GM12878 (cell line): ENCODE measurements at regions not wholly inside any gene's neighbourhood (a gene's known extent, or its start where the extent isn't known, plus 50 kb on each side); places are given as distances from the start of the nearest gene placed in this dataset.

Source experiments
- ATAC-seq: fragments of 200-7000 bp; cut with Tn5 transposase; 3 replicates; pipeline ENCODE4 v1.9.1; 2020; ENCODE audit warnings: mild to moderate bottlenecking, moderate library complexity
- BruUV-seq: library from RNA; stranded (reverse); fragments of 400-500 nt; replicated peaks from 2 replicates; lab custom pipeline; 2021; lab: Mats Ljungman, UMichigan
- CTCF ChIA-PET: fragments of 300-600 bp; sonication (Branson Sonifier 250); formaldehyde crosslinking; extraction: SDS; loops from one replicate; lab custom pipeline; 2021; ENCODE audit warnings: inconsistent platforms; lab: Yijun Ruan, JAX
- POLR2A ChIA-PET: fragments of 350-600 bp; formaldehyde crosslinking; extraction: SDS; loops from one replicate; lab custom pipeline; 2021; ENCODE audit warnings: inconsistent platforms; lab: Charles Lee
- RAD21 ChIA-PET: fragments of 300-600 bp; sonication (Branson Sonifier 250); formaldehyde crosslinking; loops from one replicate; lab custom pipeline; 2023; ENCODE audit warnings: antibody characterized with exemption; ENCODE audit not compliant: unreplicated experiment; lab: Charles Lee
- SMC1A ChIA-PET: fragments of 300-600 bp; sonication (Branson Sonifier 250); formaldehyde crosslinking; loops from one replicate; lab custom pipeline; 2023; ENCODE audit not compliant: unreplicated experiment, uncharacterized antibody; lab: Charles Lee
- DNase-seq: peaks from one replicate; pipeline ENCODE4 v3.0.0-alpha.2; 2011; ENCODE audit warnings: low read depth, low spot score
- FAIRE-seq: peaks from 3 replicates; lab custom pipeline; 2011; peaks lifted over from hg19 to GRCh38; lab: Jason Lieb, UNC
- H2AFZ ChIP-seq: 2 replicates; pipeline ENCODE4 v1.6.0; 2011; ENCODE audit warnings: low read depth, low read length, control low read depth; ENCODE audit not compliant: control insufficient read depth
- H3K27ac ChIP-seq: 2 replicates; pipeline ENCODE4 v1.5.1; 2011; ENCODE audit warnings: control low read depth; ENCODE audit not compliant: control insufficient read depth, insufficient read depth
- H3K27me3 ChIP-seq, 2 experiments: replicated peaks in 1 of 2; 2 replicates each; pipeline versions ENCODE4 v1.6.0 to v1.6.1; 2011; ENCODE audit warnings: low read length in 1 of 2; ENCODE audit not compliant: control insufficient read depth in 2 of 2, insufficient read depth in 2 of 2
- H3K36me3 ChIP-seq, 2 experiments: 2 replicates each; pipeline ENCODE4 v1.5.1; 2011; ENCODE audit warnings: low read length in 1 of 2; ENCODE audit not compliant: control insufficient read depth in 2 of 2, insufficient read depth in 2 of 2
- H3K4me1 ChIP-seq: 2 replicates; pipeline ENCODE4 v1.6.1; 2011; ENCODE audit warnings: mild to moderate bottlenecking, low read length, moderate library complexity, mixed read lengths; ENCODE audit not compliant: control insufficient read depth, insufficient read depth
- H3K4me2 ChIP-seq: 2 replicates; pipeline ENCODE4 v1.6.0; 2011; ENCODE audit warnings: control low read depth; ENCODE audit not compliant: control insufficient read depth, insufficient read depth
- H3K4me3 ChIP-seq: fragments of 200-600 bp; sonication (generic); 2 replicates; pipeline ENCODE4 v1.5.1; 2016
- H3K79me2 ChIP-seq: 2 replicates; pipeline ENCODE4 v1.6.0; 2011; ENCODE audit warnings: low read length; ENCODE audit not compliant: control insufficient read depth, insufficient read depth
- H3K9ac ChIP-seq: 2 replicates; pipeline ENCODE4 v1.8.0; 2011; ENCODE audit warnings: low read length, control low read depth, mixed read lengths; ENCODE audit not compliant: control insufficient read depth, insufficient read depth
- H3K9me3 ChIP-seq: replicated peaks from 3 replicates; pipeline ENCODE4 v1.5.1; 2011; ENCODE audit warnings: mild to moderate bottlenecking, low read length; ENCODE audit not compliant: control insufficient read depth, insufficient read depth
- H4K20me1 ChIP-seq: 2 replicates; pipeline ENCODE4 v1.6.0; 2011; ENCODE audit not compliant: control insufficient read depth, insufficient read depth
- CEBPB ChIP-seq, 2 experiments: fragments of 150-350 bp in 1 of 2; IDR thresholded peaks; 2 replicates each; pipeline ENCODE4 v1.6.1; 2012 to 2014; ENCODE audit warnings: low read depth in 2 of 2, low read length in 2 of 2, borderline replicate concordance in 1 of 2, inconsistent platforms in 1 of 2
- KAT2A ChIP-seq: conservative IDR thresholded peaks from 2 replicates; pipeline ENCODE4 v1.6.1; 2011; ENCODE audit warnings: low read depth, low read length; ENCODE audit not compliant: control insufficient read depth
- MTA3 ChIP-seq: IDR thresholded peaks from 2 replicates; pipeline ENCODE4 v1.6.1; 2012; ENCODE audit warnings: low read length, inconsistent platforms, borderline replicate concordance
- NR2C2 ChIP-seq: IDR thresholded peaks from 2 replicates; pipeline ENCODE4 v1.6.1; 2011; ENCODE audit warnings: borderline replicate concordance, low read depth; ENCODE audit not compliant: control insufficient read depth, insufficient read length
- RELB ChIP-seq: fragments of 450-650 bp; IDR thresholded peaks from 2 replicates; pipeline ENCODE4 v1.6.1; 2017; ENCODE audit warnings: low read depth, mild to moderate bottlenecking, moderate library complexity
- SREBF1 ChIP-seq: IDR thresholded peaks from 2 replicates; pipeline ENCODE4 v1.6.1; 2012; ENCODE audit warnings: mild to moderate bottlenecking, low read length
- SREBF2 ChIP-seq: IDR thresholded peaks from 2 replicates; pipeline ENCODE4 v1.6.1; 2012; ENCODE audit warnings: mild to moderate bottlenecking, low read length
- SRF ChIP-seq, 2 experiments: IDR thresholded peaks; 2 replicates each; pipeline ENCODE4 v1.6.1; 2011; ENCODE audit warnings: low read depth in 2 of 2, low read length in 2 of 2, mild to moderate bottlenecking in 1 of 2, moderate library complexity in 1 of 2
- YBX1 ChIP-seq: fragments of 450-650 bp; IDR thresholded peaks from 2 replicates; pipeline ENCODE4 v1.6.1; 2016; ENCODE audit warnings: antibody characterized with exemption
- ZBTB11 ChIP-seq: fragments of 450-650 bp; formaldehyde crosslinking; IDR thresholded peaks from 2 replicates; pipeline ENCODE4 v1.5.0; 2022; ENCODE audit warnings: mild to moderate bottlenecking, missing genetic modification characterization
- ZBTB33 ChIP-seq: fragments of 450-650 bp; IDR thresholded peaks from 2 replicates; pipeline ENCODE4 v1.6.1; 2017; ENCODE audit warnings: mild to moderate bottlenecking
- ZNF274 ChIP-seq: IDR thresholded peaks from one replicate; pipeline ENCODE4 v1.8.0; 2011; ENCODE audit not compliant: insufficient read length, insufficient read depth
- ZNF622 ChIP-seq: fragments of 450-650 bp; IDR thresholded peaks from 2 replicates; pipeline ENCODE4 v1.6.1; 2017; ENCODE audit warnings: mild to moderate bottlenecking, inconsistent platforms
- WGBS: methylation state at CpG from one replicate; pipeline ENCODE4 v1.1.6; 2016; ENCODE audit warnings: low lambda C conversion rate; ENCODE audit not compliant: insufficient replicate concordance, insufficient coverage; ENCODE audit errors: missing lambda C conversion rate; 5-methylcytosine and 5-hydroxymethylcytosine counted together
- in situ Hi-C: fragments of 300-500 bp; cut with MboI; formaldehyde crosslinking; loops from 9 replicates; pipeline ENCODE4 v1.14.3; 2018; ENCODE audit warnings: mixed read lengths
- intact Hi-C: fragments of 100-400 bp; cut with micrococcal nuclease; formaldehyde crosslinking; loops from one replicate; pipeline ENCODE4 v1.14.2; 2022; ENCODE audit not compliant: unreplicated experiment

- in situ Hi-C loops = no loop called here
- Histone ChIP-seq H3K9me3 (no peaks in the 10 kb centered on the region; the same call in 2 of the 3 replicates), H3K9ac (no peak overlapping the region), H4K20me1 (no peaks in the 10 kb centered on the region), H3K4me2 (no peak overlapping the region), H3K79me2 (no peaks in the 10 kb centered on the region), H2AFZ (no peak overlapping the region), H3K4me1 (no peaks in the 10 kb centered on the region), H3K27me3 (no peaks in the 10 kb centered on the region), H3K36me3 (no peaks in the 10 kb centered on the region), H3K27ac (no peak overlapping the region), H3K4me3 (no peak overlapping the region)
- CTCF ChIA-PET = interaction anchor here (1.5 kb wide), 1 partner anchor 8 kb away, joined by 4 read pairs; no protein-coding TSS in a partner anchor
- WGBS = 15% methylated on average over 3 of the region's 4 CpGs
- BruUV-seq = no TSS peak
- POLR2A ChIA-PET = no interaction called here
- no peak for DNase-seq
- RAD21 ChIA-PET = no interaction called here
- SMC1A ChIA-PET = no interaction called here
- no peak for TF ChIP-seq ZNF622
- no peak for TF ChIP-seq ZBTB33
- TF ChIP-seq SRF (IDR thresholded peaks at IDR 0.05; ENCODE audit: low read depth in 2 of 2, low read length in 2 of 2) = no peak
- no peak for TF ChIP-seq ZBTB11 (CRISPR knock-in tag)
- no peak for TF ChIP-seq ZNF274
- no peak for TF ChIP-seq NR2C2
- TF ChIP-seq SREBF2 = no peak
- no peak for TF ChIP-seq YBX1
- no peak for TF ChIP-seq MTA3
- TF ChIP-seq RELB = no peak
- no peak for TF ChIP-seq SREBF1
- no peak for TF ChIP-seq KAT2A
- TF ChIP-seq CEBPB (IDR thresholded peaks at IDR 0.05; ENCODE audit: borderline replicate concordance in 1 of 2, low read depth in 2 of 2, low read length in 2 of 2) = no peak
- no peak for FAIRE-seq
- intact Hi-C loops = no loop called here
- no peak for ATAC-seq
These were observed 815.9 kb upstream of the FRG1 start for GRCh38 chr4:189124791-189125190.
